DMS53 treated with DMSO at 0.1 percent for 48 hours (cell line): ENCODE measurements at regions not wholly inside any gene's neighbourhood (a gene's known extent, or its start where the extent isn't known, plus 50 kb on each side); places are given as distances from the start of the nearest gene placed in this dataset.
A peak's percentile ranks its signal among the peaks of the same experiment; 100 is the strongest.

Experiments
- DNase-seq: peaks from one replicate; lab custom pipeline; 2025; ENCODE audit not compliant: unreplicated experiment; lab: John Stamatoyannopoulos, UW

GRCh38 chr6:105991561-105992314 lies 94.4 kb upstream of the PRDM1 start:
- peak; percentile 38 for DNase-seq

GRCh38 chr6:105990151-105990550 lies 96.0 kb upstream of the PRDM1 start:
- DNase-seq, result no peak

- no peak for DNase-seq
Observed at GRCh38 chr6:105988812-105989577, 97.1 kb upstream of the PRDM1 start.

- no peak for DNase-seq
Observed at GRCh38 chr6:105988321-105988720, 97.8 kb upstream of the PRDM1 start.

GRCh38 chr6:105987516-105987915 lies 98.6 kb upstream of the PRDM1 start:
- no peak for DNase-seq

- no peak for DNase-seq
Observed at GRCh38 chr6:105986998-105987397, 99.1 kb upstream of the PRDM1 start.

- DNase-seq, result no peak
Observed at GRCh38 chr6:105985816-105986632, 100.1 kb upstream of the PRDM1 start.

- peak; percentile 12 for DNase-seq
Observed at GRCh38 chr6:105985098-105985815, 100.9 kb upstream of the PRDM1 start.

- no peak for DNase-seq
Observed at GRCh38 chr6:105983763-105984162, 102.4 kb upstream of the PRDM1 start.

GRCh38 chr6:105982761-105983540 lies 103.2 kb upstream of the PRDM1 start:
- no peak for DNase-seq

- DNase-seq, result no peak
Observed at GRCh38 chr6:105981888-105982358, 104.2 kb upstream of the PRDM1 start.

- no peak for DNase-seq
Observed at GRCh38 chr6:105981002-105981887, 104.9 kb upstream of the PRDM1 start.

GRCh38 chr6:105978974-105979373 lies 107.2 kb upstream of the PRDM1 start:
- DNase-seq, result no peak

GRCh38 chr6:105977934-105978504 lies 108.1 kb upstream of the PRDM1 start:
- no peak for DNase-seq

- no peak for DNase-seq
Observed at GRCh38 chr6:105974986-105975385, 111.2 kb upstream of the PRDM1 start.

GRCh38 chr6:105972440-105972839 lies 113.7 kb upstream of the PRDM1 start:
- DNase-seq, result no peak

- peak; percentile 79 for DNase-seq
Observed at GRCh38 chr6:105968603-105969333, 117.4 kb upstream of the PRDM1 start.
